SK-N-MC (cell line): ENCODE measurements at regions not wholly inside any gene's neighbourhood (a gene's known extent, or its start where the extent isn't known, plus 50 kb on each side); places are given as distances from the start of the nearest gene placed in this dataset.

Source experiments
- FOXP2 ChIP-seq: optimal IDR thresholded peaks from 2 replicates; pipeline ENCODE3; 2011; ENCODE audit warnings: mild to moderate bottlenecking, moderate library complexity; ENCODE audit not compliant: insufficient read depth; ENCODE audit errors: extremely low read length, control extremely low read depth
- POLR2AphosphoS5 ChIP-seq: IDR thresholded peaks from 2 replicates; pipeline ENCODE4 v1.6.1; 2012; ENCODE audit warnings: mild to moderate bottlenecking, low read depth, low read length, borderline replicate concordance

- peak; percentile 30; the same call in 1 of the 2 replicates for TF ChIP-seq POLR2AphosphoS5
- no peak for TF ChIP-seq FOXP2
Measured at GRCh38 chr12:25364529-25365339, 114.0 kb upstream of the KRAS start.
